Right atrium auricular region (tissue), 2 donors: ENCODE measurements at regions not wholly inside any gene's neighbourhood (a gene's known extent, or its start where the extent isn't known, plus 50 kb on each side); places are given as distances from the start of the nearest gene placed in this dataset.
A peak's percentile ranks its signal among the peaks of the same experiment; 100 is the strongest.

Experiments
- DNase-seq: peaks from one replicate; pipeline ENCODE4 v3.0.0-alpha.2; 2019; ENCODE audit warnings: low spot score
- H3K27ac ChIP-seq, 2 donors: fragments of 200-600 bp; sonication (generic); 1 replicate in 1 of 2; 2 replicates in 1 of 2; pipeline ENCODE4 v1.5.1; 2016 to 2019
- H3K27me3 ChIP-seq, 2 donors: fragments of 200-600 bp; sonication (generic); one replicate each; pipeline versions ENCODE4 v1.5.1 to v1.6.0; 2017 to 2019
- H3K36me3 ChIP-seq: fragments of 200-600 bp; sonication (generic); one replicate; pipeline ENCODE4 v1.5.1; 2016
- H3K4me1 ChIP-seq, 2 donors: fragments of 200-600 bp; sonication (generic); one replicate each; pipeline versions ENCODE4 v1.5.1 to v1.6.0; 2017 to 2019
- H3K4me3 ChIP-seq, 2 donors: fragments of 200-600 bp; sonication (generic); 1 replicate in 1 of 2; 2 replicates in 1 of 2; pipeline ENCODE4 v1.5.1; 2017 to 2019; ENCODE audit warnings: mild to moderate bottlenecking in 1 of 2, moderate library complexity in 1 of 2
- H3K9me3 ChIP-seq, 2 donors: fragments of 200-600 bp; sonication (generic); one replicate each; pipeline ENCODE4 v1.5.1; 2019
- TF ChIP-seq, protein P1 (sequence below), 2 donors: fragments of 200-600 bp; sonication (generic); IDR thresholded peaks; one replicate each; pipeline ENCODE4 v1.5.1; 2019; ENCODE audit warnings: antibody characterized with exemption in 2 of 2

DNA sequence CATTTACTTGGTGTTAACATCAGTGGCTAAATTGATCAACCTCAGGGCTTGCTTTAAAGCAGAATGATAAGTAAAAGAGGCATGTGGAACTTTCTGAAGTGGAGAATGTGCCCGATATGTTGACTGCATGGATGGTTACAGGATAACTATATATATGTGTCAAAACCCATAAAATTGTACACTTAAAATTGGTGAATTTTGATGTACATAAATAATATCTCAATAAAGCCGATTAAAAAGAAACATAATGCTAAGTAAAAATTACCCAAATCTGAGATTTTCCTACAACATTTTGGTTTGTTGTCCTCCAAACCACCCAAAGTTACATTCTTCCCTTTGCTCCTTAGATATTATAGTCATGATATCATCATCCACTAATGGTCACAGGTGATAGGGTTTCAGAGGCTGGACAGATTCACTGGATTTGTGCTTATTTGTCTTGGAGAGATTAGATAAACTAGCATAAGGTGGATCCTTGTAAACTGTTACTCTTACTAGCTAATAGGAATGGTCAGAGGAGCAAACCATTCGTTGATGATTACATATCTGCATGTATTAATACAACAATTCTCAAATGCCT lies 119.7 kb upstream of the RPS23 start:
- Histone ChIP-seq H3K36me3 (no peaks in the 10 kb centered on the region), H3K4me1 (peaks cover 0 to 9% of the 10 kb centered on the region in 2 donors), H3K27me3 (no peaks in the 10 kb centered on the region), H3K9me3 (no peaks in the 10 kb centered on the region), H3K27ac (no peak overlapping the region), H3K4me3 (no peak overlapping the region)
- DNase-seq: no peak
- TF ChIP-seq, protein P1, sequence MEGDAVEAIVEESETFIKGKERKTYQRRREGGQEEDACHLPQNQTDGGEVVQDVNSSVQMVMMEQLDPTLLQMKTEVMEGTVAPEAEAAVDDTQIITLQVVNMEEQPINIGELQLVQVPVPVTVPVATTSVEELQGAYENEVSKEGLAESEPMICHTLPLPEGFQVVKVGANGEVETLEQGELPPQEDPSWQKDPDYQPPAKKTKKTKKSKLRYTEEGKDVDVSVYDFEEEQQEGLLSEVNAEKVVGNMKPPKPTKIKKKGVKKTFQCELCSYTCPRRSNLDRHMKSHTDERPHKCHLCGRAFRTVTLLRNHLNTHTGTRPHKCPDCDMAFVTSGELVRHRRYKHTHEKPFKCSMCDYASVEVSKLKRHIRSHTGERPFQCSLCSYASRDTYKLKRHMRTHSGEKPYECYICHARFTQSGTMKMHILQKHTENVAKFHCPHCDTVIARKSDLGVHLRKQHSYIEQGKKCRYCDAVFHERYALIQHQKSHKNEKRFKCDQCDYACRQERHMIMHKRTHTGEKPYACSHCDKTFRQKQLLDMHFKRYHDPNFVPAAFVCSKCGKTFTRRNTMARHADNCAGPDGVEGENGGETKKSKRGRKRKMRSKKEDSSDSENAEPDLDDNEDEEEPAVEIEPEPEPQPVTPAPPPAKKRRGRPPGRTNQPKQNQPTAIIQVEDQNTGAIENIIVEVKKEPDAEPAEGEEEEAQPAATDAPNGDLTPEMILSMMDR (IDR thresholded peaks at IDR 0.05): no peak

GRCh38 chr5:82396871-82397514 lies 118.8 kb upstream of the RPS23 start:
- Histone ChIP-seq H3K4me3 (no peak overlapping the region), H3K4me1 (peaks cover 0 to 9% of the 10 kb centered on the region in 2 donors), H3K27me3 (no peaks in the 10 kb centered on the region), H3K36me3 (no peaks in the 10 kb centered on the region), H3K9me3 (no peaks in the 10 kb centered on the region), H3K27ac (peak overlapping the region in 1 of 2 donors; percentile 33)
- TF ChIP-seq, protein P1 (IDR thresholded peaks at IDR 0.05): no peak
- DNase-seq: peak; percentile 89

DNA sequence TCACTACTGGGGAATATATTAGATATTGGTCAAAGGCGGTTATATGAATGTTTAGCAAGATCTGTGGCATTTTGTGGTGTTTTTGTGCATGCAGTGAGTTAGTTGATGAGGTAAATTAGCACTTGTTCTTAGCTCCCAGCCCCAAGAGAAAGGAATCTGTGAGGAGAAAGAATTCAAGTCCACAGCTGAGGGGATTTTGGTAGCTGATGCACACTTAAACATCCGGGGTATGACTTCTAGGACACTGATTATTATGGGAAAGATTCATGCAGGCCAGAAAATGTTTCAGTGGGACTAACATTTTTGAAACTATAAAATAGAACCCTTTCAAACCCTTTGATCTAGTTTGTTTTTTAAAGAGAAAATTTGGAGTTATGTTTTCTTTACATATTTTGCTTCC lies 118.2 kb upstream of the RPS23 start:
- H3K4me3 ChIP-seq: no peak overlapping the region
- no peak for DNase-seq
- H3K27me3 ChIP-seq: no peaks in the 10 kb centered on the region
- no peaks in the 10 kb centered on the region for H3K36me3 ChIP-seq
- TF ChIP-seq, protein P1 (IDR thresholded peaks at IDR 0.05): no peak
- H3K27ac ChIP-seq: peak overlapping the region in 1 of 2 donors; percentile 33
- H3K9me3 ChIP-seq: no peaks in the 10 kb centered on the region
- peaks cover 0 to 9% of the 10 kb centered on the region in 2 donors for H3K4me1 ChIP-seq

GRCh38 chr5:82393951-82394350 lies 115.8 kb upstream of the RPS23 start:
- Histone ChIP-seq H3K9me3 (no peaks in the 10 kb centered on the region), H3K27ac (no peak overlapping the region)
- no peak for DNase-seq

DNA sequence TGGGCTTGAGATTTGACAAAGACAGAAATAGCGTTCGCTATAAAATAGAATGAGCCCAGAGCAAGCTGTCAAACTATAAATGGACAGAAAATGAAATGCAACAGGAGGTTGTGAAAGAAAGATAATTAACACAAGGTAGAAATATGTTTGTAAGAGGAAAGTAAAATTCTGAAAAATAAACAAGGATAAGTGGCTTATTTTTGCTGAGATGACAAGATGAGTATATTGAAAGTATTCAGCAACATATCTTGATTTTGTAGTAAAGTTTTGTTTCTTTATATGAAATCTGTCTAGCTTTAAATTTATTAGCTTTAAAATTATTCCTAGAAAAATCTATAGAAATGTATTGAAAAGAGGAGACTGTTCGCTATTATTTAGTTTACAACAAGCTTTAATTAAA lies 111.9 kb upstream of the RPS23 start:
- Histone ChIP-seq H3K36me3 (no peaks in the 10 kb centered on the region), H3K9me3 (no peaks in the 10 kb centered on the region), H3K4me1 (no peaks in the 10 kb centered on the region), H3K4me3 (no peak overlapping the region), H3K27me3 (no peaks in the 10 kb centered on the region), H3K27ac (no peak overlapping the region)
- no peak for DNase-seq
- TF ChIP-seq, protein P1 (IDR thresholded peaks at IDR 0.05): no peak

More at GRCh38 chr5:82393951-82394350, 115.8 kb upstream of the RPS23 start:
- TF ChIP-seq, protein P1 (IDR thresholded peaks at IDR 0.05): no peak
- Histone ChIP-seq H3K4me1 (peaks cover 0 to 9% of the 10 kb centered on the region in 2 donors), H3K27me3 (no peaks in the 10 kb centered on the region), H3K36me3 (no peaks in the 10 kb centered on the region), H3K4me3 (no peak overlapping the region)
